GM12891 (cell line): ENCODE measurements at regions not wholly inside any gene's neighbourhood (a gene's known extent, or its start where the extent isn't known, plus 50 kb on each side); places are given as distances from the start of the nearest gene placed in this dataset.

Source experiments
- POLR2A ChIP-seq: IDR thresholded peaks from 2 replicates; pipeline ENCODE4 v1.6.1; 2011; ENCODE audit warnings: low read depth, low read length, control low read depth
- POLR2AphosphoS5 ChIP-seq: IDR thresholded peaks from 2 replicates; pipeline ENCODE4 v1.6.1; 2011; ENCODE audit warnings: low read depth, low read length, control low read depth
- TAF1 ChIP-seq: IDR thresholded peaks from 2 replicates; pipeline ENCODE4 v1.6.1; 2011; ENCODE audit warnings: low read depth, low read length, control low read depth

DNA sequence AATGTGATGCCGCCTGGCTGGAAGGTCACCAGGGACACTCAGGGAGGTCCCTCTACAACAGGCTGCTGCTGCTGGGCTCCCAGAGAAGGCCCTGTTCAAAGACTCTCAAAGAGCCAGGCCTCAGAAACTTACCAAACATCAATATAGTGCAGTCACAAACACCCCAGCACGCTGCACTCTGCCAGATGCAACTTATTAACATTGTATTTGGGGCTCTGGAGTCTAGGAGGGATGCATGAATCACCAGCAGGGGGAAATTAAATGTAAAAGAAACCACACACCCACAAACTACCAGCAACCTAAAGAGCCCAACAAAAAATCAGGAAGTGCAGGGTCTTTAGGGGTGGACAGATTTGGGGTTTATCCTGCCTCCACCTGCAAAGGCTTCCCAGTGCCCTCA lies 74.6 kb upstream of the SPATA12 start:
- TF ChIP-seq POLR2A (no peak), POLR2AphosphoS5 (no peak), TAF1 (no peak)
